GM12878 (cell line): ENCODE measurements at regions not wholly inside any gene's neighbourhood (a gene's known extent, or its start where the extent isn't known, plus 50 kb on each side); places are given as distances from the start of the nearest gene placed in this dataset.

Source experiments
- BHLHE40 ChIP-seq, 2 experiments: fragments of 450-650 bp in 1 of 2; IDR thresholded peaks; 2 replicates each; pipeline ENCODE4 v1.6.1; 2011 to 2017; ENCODE audit warnings: low read depth in 2 of 2, borderline replicate concordance in 1 of 2, improper control_type of control experiment in 1 of 2, low read length in 1 of 2, mild to moderate bottlenecking in 1 of 2
- CTCF ChIP-seq, 3 experiments: IDR thresholded peaks in 2 of 3; conservative IDR thresholded peaks in 1 of 3; 2 replicates each; pipeline ENCODE4 v1.5.1; 2011; ENCODE audit warnings: low read depth in 3 of 3, low read length in 3 of 3, mild to moderate bottlenecking in 3 of 3, control low read depth in 2 of 3, moderate library complexity in 2 of 3, inconsistent platforms in 1 of 3, mixed read lengths in 1 of 3; ENCODE audit not compliant: control insufficient read depth in 2 of 3, insufficient read depth in 1 of 3; ENCODE audit errors: extremely low read depth in 1 of 3
- ESRRA ChIP-seq: IDR thresholded peaks from 2 replicates; pipeline ENCODE4 v1.6.1; 2012; ENCODE audit warnings: mild to moderate bottlenecking, low read length, improper control_type of control experiment
- MYB ChIP-seq: fragments of 150-350 bp; IDR thresholded peaks from 2 replicates; pipeline ENCODE4 v1.6.1; 2014; ENCODE audit warnings: mild to moderate bottlenecking, low read depth, low read length, borderline replicate concordance
- POLR2A ChIP-seq: IDR thresholded peaks from 2 replicates; pipeline ENCODE4 v1.6.1; 2011; ENCODE audit warnings: low read depth, mild to moderate bottlenecking, low read length
- RFX5 ChIP-seq: IDR thresholded peaks from 2 replicates; pipeline ENCODE4 v1.6.1; 2011; ENCODE audit warnings: low read depth, low read length, improper control_type of control experiment

- no peak for TF ChIP-seq RFX5
- no peak for TF ChIP-seq ESRRA
- TF ChIP-seq POLR2A, result no peak
- no peak for TF ChIP-seq CTCF (IDR thresholded peaks at IDR 0.05 in 2 of 3, conservative IDR thresholded peaks at IDR 0.05 in 1 of 3; ENCODE audit: control insufficient read depth in 2 of 3, extremely low read depth in 1 of 3, insufficient read depth in 1 of 3, low read depth in 3 of 3, low read length in 3 of 3)
- no peak for TF ChIP-seq MYB
- no peak for TF ChIP-seq BHLHE40 (IDR thresholded peaks at IDR 0.05; ENCODE audit: borderline replicate concordance in 1 of 2, low read depth in 2 of 2, low read length in 1 of 2)
Observed at GRCh38 chr5:28523416-28523815, 1485.0 kb upstream of the CDH9 start.
